Progenitor cell of endocrine pancreas (in vitro differentiated cells): ENCODE measurements at regions not wholly inside any gene's neighbourhood (a gene's known extent, or its start where the extent isn't known, plus 50 kb on each side); places are given as distances from the start of the nearest gene placed in this dataset.

Experiments
- DNase-seq: peaks from one replicate; pipeline ENCODE4 v3.0.0; 2021; ENCODE audit warnings: low spot score; ENCODE audit not compliant: unreplicated experiment
- H3K27ac Mint-ChIP-seq: 2 replicates; pipeline ENCODE4 v1.8.0; 2021; ENCODE audit warnings: mild to moderate bottlenecking, moderate library complexity, mixed read lengths
- H3K27me3 Mint-ChIP-seq: 2 replicates; pipeline ENCODE4 v1.8.0; 2021; ENCODE audit warnings: mixed read lengths
- H3K36me3 Mint-ChIP-seq: 2 replicates; pipeline ENCODE4 v1.8.0; 2022; ENCODE audit warnings: mixed read lengths; ENCODE audit not compliant: insufficient read depth
- H3K4me1 Mint-ChIP-seq: 2 replicates; pipeline ENCODE4 v1.8.0; 2021; ENCODE audit warnings: low read depth, mixed read lengths
- H3K4me3 Mint-ChIP-seq: 2 replicates; pipeline ENCODE4 v1.8.0; 2021; ENCODE audit warnings: low read depth, mild to moderate bottlenecking, moderate library complexity, mixed read lengths
- H3K9me3 Mint-ChIP-seq: 2 replicates; pipeline ENCODE4 v1.8.0; 2021; ENCODE audit warnings: low read depth, mixed read lengths
- TF ChIP-seq, protein P1 (sequence below): fragments of 200-600 bp; sonication (generic); IDR thresholded peaks from one replicate; pipeline ENCODE4 v1.5.0; 2021; ENCODE audit warnings: antibody characterized with exemption, mild to moderate bottlenecking; ENCODE audit not compliant: unreplicated experiment

GRCh38 chr2:58923869-58924268 is 682.7 kb upstream of the FANCL start:
- no peaks in the 10 kb centered on the region for H3K36me3 Mint-ChIP-seq
- no peaks in the 10 kb centered on the region for H3K4me1 Mint-ChIP-seq
- H3K9me3 Mint-ChIP-seq: no peaks in the 10 kb centered on the region
- TF ChIP-seq, protein P1, sequence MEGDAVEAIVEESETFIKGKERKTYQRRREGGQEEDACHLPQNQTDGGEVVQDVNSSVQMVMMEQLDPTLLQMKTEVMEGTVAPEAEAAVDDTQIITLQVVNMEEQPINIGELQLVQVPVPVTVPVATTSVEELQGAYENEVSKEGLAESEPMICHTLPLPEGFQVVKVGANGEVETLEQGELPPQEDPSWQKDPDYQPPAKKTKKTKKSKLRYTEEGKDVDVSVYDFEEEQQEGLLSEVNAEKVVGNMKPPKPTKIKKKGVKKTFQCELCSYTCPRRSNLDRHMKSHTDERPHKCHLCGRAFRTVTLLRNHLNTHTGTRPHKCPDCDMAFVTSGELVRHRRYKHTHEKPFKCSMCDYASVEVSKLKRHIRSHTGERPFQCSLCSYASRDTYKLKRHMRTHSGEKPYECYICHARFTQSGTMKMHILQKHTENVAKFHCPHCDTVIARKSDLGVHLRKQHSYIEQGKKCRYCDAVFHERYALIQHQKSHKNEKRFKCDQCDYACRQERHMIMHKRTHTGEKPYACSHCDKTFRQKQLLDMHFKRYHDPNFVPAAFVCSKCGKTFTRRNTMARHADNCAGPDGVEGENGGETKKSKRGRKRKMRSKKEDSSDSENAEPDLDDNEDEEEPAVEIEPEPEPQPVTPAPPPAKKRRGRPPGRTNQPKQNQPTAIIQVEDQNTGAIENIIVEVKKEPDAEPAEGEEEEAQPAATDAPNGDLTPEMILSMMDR: no peak
- no peak overlapping the region for H3K27ac Mint-ChIP-seq
- no peaks in the 10 kb centered on the region for H3K27me3 Mint-ChIP-seq
- DNase-seq: no peak
- no peak overlapping the region for H3K4me3 Mint-ChIP-seq

- H3K4me3 Mint-ChIP-seq: no peak overlapping the region
- H3K4me1 Mint-ChIP-seq: no peaks in the 10 kb centered on the region
- H3K36me3 Mint-ChIP-seq: no peaks in the 10 kb centered on the region
- no peak overlapping the region for H3K27ac Mint-ChIP-seq
- DNase-seq: no peak
- TF ChIP-seq, protein P1: no peak
- H3K27me3 Mint-ChIP-seq: no peaks in the 10 kb centered on the region
- no peaks in the 10 kb centered on the region for H3K9me3 Mint-ChIP-seq
Observed at GRCh38 chr2:58922245-58922644, 681.1 kb upstream of the FANCL start.

GRCh38 chr2:58921676-58922075 is 680.6 kb upstream of the FANCL start:
- H3K36me3 Mint-ChIP-seq: no peaks in the 10 kb centered on the region
- H3K4me3 Mint-ChIP-seq: no peak overlapping the region
- no peaks in the 10 kb centered on the region for H3K4me1 Mint-ChIP-seq
- no peaks in the 10 kb centered on the region for H3K9me3 Mint-ChIP-seq
- TF ChIP-seq, protein P1: no peak
- no peak overlapping the region for H3K27ac Mint-ChIP-seq
- no peak for DNase-seq
- H3K27me3 Mint-ChIP-seq: no peaks in the 10 kb centered on the region

GRCh38 chr2:58920001-58920400 is 678.9 kb upstream of the FANCL start:
- Mint-ChIP-seq H3K27me3 (no peaks in the 10 kb centered on the region), H3K4me3 (no peak overlapping the region), H3K9me3 (no peaks in the 10 kb centered on the region), H3K27ac (no peak overlapping the region), H3K36me3 (no peaks in the 10 kb centered on the region), H3K4me1 (no peaks in the 10 kb centered on the region)
- no peak for DNase-seq
- TF ChIP-seq, protein P1: no peak

DNA sequence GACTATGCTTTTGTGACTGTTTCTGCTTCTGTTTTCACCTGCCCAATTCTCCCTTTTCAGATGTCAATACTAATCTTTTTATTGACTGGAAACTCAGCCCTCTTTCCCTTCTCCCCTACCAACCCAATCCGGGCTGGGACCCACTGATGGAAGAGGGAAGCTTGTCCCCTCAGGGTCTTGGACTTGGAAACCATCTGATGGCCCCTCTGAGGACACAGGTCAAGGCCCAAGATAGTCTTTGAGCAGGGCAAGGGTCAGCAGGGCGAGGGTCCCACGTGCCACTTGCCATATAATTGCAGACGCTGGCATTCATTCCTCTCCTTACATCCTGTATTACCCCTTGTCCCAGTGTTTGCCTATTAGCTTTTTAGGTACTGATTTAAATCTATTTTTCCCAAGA is 678.2 kb upstream of the FANCL start:
- Mint-ChIP-seq H3K9me3 (no peaks in the 10 kb centered on the region), H3K4me1 (no peaks in the 10 kb centered on the region), H3K4me3 (no peak overlapping the region), H3K36me3 (no peaks in the 10 kb centered on the region), H3K27ac (no peak overlapping the region), H3K27me3 (no peaks in the 10 kb centered on the region)
- TF ChIP-seq, protein P1: no peak
- no peak for DNase-seq
